GM12878 (cell line): ENCODE measurements at regions not wholly inside any gene's neighbourhood (a gene's known extent, or its start where the extent isn't known, plus 50 kb on each side); places are given as distances from the start of the nearest gene placed in this dataset.

Source experiments
- BCL3 ChIP-seq: IDR thresholded peaks from 2 replicates; pipeline ENCODE4 v1.6.1; 2011; ENCODE audit warnings: borderline replicate concordance, low read depth, mild to moderate bottlenecking, moderate library complexity, low read length; ENCODE audit not compliant: insufficient read depth, poor library complexity, severe bottlenecking
- BCLAF1 ChIP-seq: fragments of 450-650 bp; IDR thresholded peaks from 2 replicates; pipeline ENCODE4 v1.6.1; 2017; ENCODE audit warnings: antibody characterized with exemption, mild to moderate bottlenecking, moderate library complexity
- CREB1 ChIP-seq: IDR thresholded peaks from 2 replicates; pipeline ENCODE4 v1.6.1; 2012; ENCODE audit warnings: low read depth, mild to moderate bottlenecking, inconsistent platforms
- E2F8 ChIP-seq: fragments of 450-650 bp; IDR thresholded peaks from 2 replicates; pipeline ENCODE4 v1.6.1; 2018; ENCODE audit warnings: mild to moderate bottlenecking, low read depth, moderate library complexity; ENCODE audit not compliant: partially characterized antibody
- E4F1 ChIP-seq: fragments of 450-650 bp; IDR thresholded peaks from 2 replicates; pipeline ENCODE4 v1.6.1; 2018; ENCODE audit warnings: borderline replicate concordance, mild to moderate bottlenecking; ENCODE audit not compliant: partially characterized antibody
- GABPA ChIP-seq: IDR thresholded peaks from 2 replicates; pipeline ENCODE4 v1.6.1; 2014; ENCODE audit warnings: antibody characterized with exemption, low read depth, mild to moderate bottlenecking, inconsistent platforms
- SUZ12 ChIP-seq: fragments of 200-600 bp; sonication (generic); IDR thresholded peaks from one replicate; pipeline ENCODE4 v1.6.1; 2018; ENCODE audit warnings: antibody characterized with exemption, mild to moderate bottlenecking; ENCODE audit not compliant: unreplicated experiment

GRCh38 chr7:52146871-52147634 lies 830.4 kb upstream of the COBL start (continued):
- TF ChIP-seq BCLAF1 (no peak), E2F8 (no peak), BCL3 (no peak), GABPA (no peak), SUZ12 (no peak), CREB1 (no peak), E4F1 (no peak)
